H9 (cell line): ENCODE measurements at regions not wholly inside any gene's neighbourhood (a gene's known extent, or its start where the extent isn't known, plus 50 kb on each side); places are given as distances from the start of the nearest gene placed in this dataset.

Experiments used
- DNase-seq: peaks from one replicate; pipeline ENCODE4 v3.0.0-alpha.2; 2017
- H2AFZ ChIP-seq: one replicate; pipeline ENCODE4 v1.6.1; 2013; ENCODE audit warnings: mild to moderate bottlenecking, low read length, control low read depth, moderate library complexity
- H2AK5ac ChIP-seq: 2 replicates; pipeline ENCODE4 v1.6.1; 2013; ENCODE audit warnings: low read length, control low read depth, mixed read lengths; ENCODE audit not compliant: insufficient read length
- H2BK120ac ChIP-seq: one replicate; pipeline ENCODE4 v1.6.1; 2013; ENCODE audit warnings: low read depth, mild to moderate bottlenecking, low read length, control low read depth, inconsistent platforms; ENCODE audit not compliant: poor library complexity, severe bottlenecking
- H2BK12ac ChIP-seq: 2 replicates; pipeline ENCODE4 v1.6.1; 2013; ENCODE audit warnings: low read length, control low read depth, mixed read lengths, low read depth; ENCODE audit not compliant: insufficient read length
- H2BK15ac ChIP-seq: 2 replicates; pipeline ENCODE4 v1.6.1; 2013; ENCODE audit warnings: low read depth, low read length, control low read depth
- H2BK20ac ChIP-seq: one replicate; pipeline ENCODE4 v1.6.1; 2013; ENCODE audit warnings: low read depth, mild to moderate bottlenecking, low read length, control low read depth, inconsistent platforms; ENCODE audit not compliant: poor library complexity, severe bottlenecking
- H2BK5ac ChIP-seq: 2 replicates; pipeline ENCODE4 v1.6.1; 2013; ENCODE audit warnings: low read length, control low read depth, mixed read lengths; ENCODE audit not compliant: insufficient read length
- H3K14ac ChIP-seq: 2 replicates; pipeline ENCODE4 v1.6.1; 2013; ENCODE audit warnings: low read length, control low read depth; ENCODE audit not compliant: insufficient read depth
- H3K18ac ChIP-seq: 2 replicates; pipeline ENCODE4 v1.6.1; 2013; ENCODE audit warnings: low read depth, mild to moderate bottlenecking, mixed read lengths, low read length, control low read depth; ENCODE audit not compliant: insufficient read length
- H3K23ac ChIP-seq: 2 replicates; pipeline ENCODE4 v1.6.1; 2013; ENCODE audit warnings: low read length, control low read depth, mixed read lengths, low read depth; ENCODE audit not compliant: insufficient read length
- H3K23me2 ChIP-seq: 2 replicates; pipeline ENCODE4 v1.6.1; 2013; ENCODE audit warnings: low read depth, mild to moderate bottlenecking, mixed read lengths, low read length, control low read depth; ENCODE audit not compliant: insufficient read length, poor library complexity, severe bottlenecking
- H3K27ac ChIP-seq: 2 replicates; pipeline ENCODE4 v1.5.1; 2013; ENCODE audit warnings: low read length, control low read depth, mixed read lengths, low read depth; ENCODE audit not compliant: insufficient read length
- H3K27me3 ChIP-seq: 2 replicates; pipeline ENCODE4 v1.6.1; 2013; ENCODE audit warnings: low read length, control low read depth, inconsistent platforms; ENCODE audit not compliant: insufficient read depth
- H3K4ac ChIP-seq: 2 replicates; pipeline ENCODE4 v1.6.1; 2013; ENCODE audit warnings: low read depth, mild to moderate bottlenecking, control low read depth, inconsistent platforms, low read length, moderate library complexity
- H3K4me1 ChIP-seq: 2 replicates; pipeline ENCODE4 v1.6.1; 2013; ENCODE audit warnings: low read length, control low read depth, inconsistent platforms; ENCODE audit not compliant: insufficient read depth
- H3K4me2 ChIP-seq: 2 replicates; pipeline ENCODE4 v1.6.1; 2013; ENCODE audit warnings: low read length, control low read depth, mixed read lengths; ENCODE audit not compliant: insufficient read length, insufficient read depth
- H3K56ac ChIP-seq: 2 replicates; pipeline ENCODE4 v1.6.1; 2013; ENCODE audit warnings: low read depth, mild to moderate bottlenecking, mixed read lengths, low read length, control low read depth; ENCODE audit not compliant: insufficient read length
- H3K79me1 ChIP-seq: 2 replicates; pipeline ENCODE4 v1.6.1; 2013; ENCODE audit warnings: low read depth, mild to moderate bottlenecking, moderate library complexity, low read length, control low read depth, inconsistent platforms; ENCODE audit not compliant: insufficient read depth, poor library complexity, severe bottlenecking
- H3K79me2 ChIP-seq: 2 replicates; pipeline ENCODE4 v1.6.1; 2013; ENCODE audit warnings: low read length, control low read depth, inconsistent platforms; ENCODE audit not compliant: insufficient read depth
- H3K9ac ChIP-seq: 2 replicates; pipeline ENCODE4 v1.6.1; 2013; ENCODE audit warnings: low read length, control low read depth, mixed read lengths; ENCODE audit not compliant: insufficient read length; ENCODE audit errors: extremely low read depth
- H3K9me3 ChIP-seq: one replicate; pipeline ENCODE4 v1.6.1; 2013; ENCODE audit warnings: low read depth, low read length, inconsistent platforms; ENCODE audit not compliant: control insufficient read depth
- H3T11ph ChIP-seq: one replicate; pipeline ENCODE4 v1.6.1; 2013; ENCODE audit warnings: mild to moderate bottlenecking, low read length, control low read depth, inconsistent platforms
- H4K20me1 ChIP-seq: one replicate; pipeline ENCODE4 v1.6.1; 2013; ENCODE audit not compliant: control insufficient read depth, insufficient read length, insufficient read depth
- H4K5ac ChIP-seq: 2 replicates; pipeline ENCODE4 v1.6.1; 2013; ENCODE audit warnings: low read depth, mild to moderate bottlenecking, mixed read lengths, low read length, control low read depth; ENCODE audit not compliant: insufficient read length
- H4K8ac ChIP-seq: replicated peaks from 2 replicates; pipeline ENCODE4 v1.6.1; 2013; ENCODE audit warnings: low read length, control low read depth, mixed read lengths, low read depth; ENCODE audit not compliant: insufficient read length
- H4K91ac ChIP-seq: 2 replicates; pipeline ENCODE4 v1.6.1; 2013; ENCODE audit warnings: low read depth, mild to moderate bottlenecking, moderate library complexity, mixed read lengths, low read length, control low read depth; ENCODE audit not compliant: insufficient read length
- H3K27ac Mint-ChIP-seq, 3 experiments: 2 replicates in 2 of 3; 3 replicates in 1 of 3; pipeline ENCODE4 v1.8.0; 2020 to 2021; ENCODE audit warnings: mixed read lengths in 3 of 3, mild to moderate bottlenecking in 1 of 3, moderate library complexity in 1 of 3
- H3K27me3 Mint-ChIP-seq: 2 replicates; pipeline ENCODE4 v1.8.0; 2021; ENCODE audit warnings: low read depth, mild to moderate bottlenecking, moderate library complexity, mixed read lengths
- H3K36me3 Mint-ChIP-seq, 3 experiments: 2 replicates in 2 of 3; 3 replicates in 1 of 3; pipeline ENCODE4 v1.8.0; 2020 to 2021; ENCODE audit warnings: low read depth in 3 of 3, mixed read lengths in 3 of 3; ENCODE audit not compliant: insufficient read depth in 1 of 3
- H3K4me1 Mint-ChIP-seq, 2 experiments: 2 replicates each; pipeline ENCODE4 v1.8.0; 2020; ENCODE audit warnings: mixed read lengths in 2 of 2
- H3K4me3 Mint-ChIP-seq, 2 experiments: 2 replicates in 1 of 2; 3 replicates in 1 of 2; pipeline ENCODE4 v1.8.0; 2020 to 2021; ENCODE audit warnings: mild to moderate bottlenecking in 2 of 2, mixed read lengths in 2 of 2, moderate library complexity in 1 of 2
- H3K9me3 Mint-ChIP-seq, 2 experiments: 2 replicates in 1 of 2; 3 replicates in 1 of 2; pipeline ENCODE4 v1.8.0; 2020; ENCODE audit warnings: mild to moderate bottlenecking in 2 of 2, mixed read lengths in 2 of 2, moderate library complexity in 1 of 2
- WGBS: extraction: QIAGEN DNeasy Blood & Tissue Kit; methylation state at CpG from one replicate; pipeline ENCODE4 v1.1.7; 2013; ENCODE audit warnings: missing lambda C conversion rate, low lambda C conversion rate, mixed read lengths; ENCODE audit not compliant: insufficient read length; ENCODE audit errors: extremely low coverage; 5-methylcytosine and 5-hydroxymethylcytosine counted together
- TF ChIP-seq, protein P1 (sequence below): fragments of 200-600 bp; sonication (generic); conservative IDR thresholded peaks from 3 replicates; pipeline ENCODE4 v1.8.0; 2021; ENCODE audit warnings: antibody characterized with exemption, mild to moderate bottlenecking

DNA sequence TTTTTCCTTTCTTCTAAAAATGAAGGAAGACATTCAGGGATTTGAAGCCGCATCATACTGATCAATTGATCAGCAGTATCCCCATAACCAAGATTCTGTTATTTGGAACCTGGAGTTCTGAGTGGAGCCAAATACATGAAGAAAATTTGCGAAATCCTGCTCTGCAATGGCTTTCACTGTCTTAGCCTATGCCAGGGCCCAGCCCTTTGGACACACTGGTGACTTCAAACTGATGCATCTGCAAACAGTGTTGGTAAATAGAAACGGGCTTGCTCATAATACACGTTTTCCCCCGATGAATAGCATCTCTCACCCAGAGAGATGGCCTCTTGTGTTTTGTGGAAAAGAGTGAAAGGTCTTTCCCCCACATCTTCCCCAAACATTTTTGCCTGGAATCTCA is 87.6 kb upstream of the TOX3 start:
- no peak overlapping the region for H3K9ac ChIP-seq
- H2BK15ac ChIP-seq: no peak overlapping the region
- no peak overlapping the region for H2BK5ac ChIP-seq
- H2AK5ac ChIP-seq: no peak overlapping the region
- H4K5ac ChIP-seq: no peak overlapping the region
- H4K91ac ChIP-seq: no peak overlapping the region
- no peak overlapping the region for H3K4me2 ChIP-seq
- no peak overlapping the region for H2BK12ac ChIP-seq
- no peak overlapping the region for H4K8ac ChIP-seq
- Mint-ChIP-seq H3K4me1 (no peaks in the 10 kb centered on the region), H3K9me3 (peaks cover 8 to 9% of the 10 kb centered on the region in 2 experiments), H3K36me3 (peaks cover 2 to 12% (median 4%) of the 10 kb centered on the region in 3 experiments; a peak in 4 of 7 replicates), H3K27me3 (no peaks in the 10 kb centered on the region), H3K27ac (no peak overlapping the region), H3K4me3 (no peak overlapping the region)
- no peak overlapping the region for H3K23ac ChIP-seq
- H3K9me3 ChIP-seq: no peaks in the 10 kb centered on the region
- no peaks in the 10 kb centered on the region for H3K23me2 ChIP-seq
- WGBS: no CpG with 5 or more reads among the region's 5 CpGs
- no peak overlapping the region for H3K56ac ChIP-seq
- no peak for DNase-seq
- no peaks in the 10 kb centered on the region for H3K4me1 ChIP-seq
- no peak overlapping the region for H3K27ac ChIP-seq
- H4K20me1 ChIP-seq: no peaks in the 10 kb centered on the region
- no peaks in the 10 kb centered on the region for H3K27me3 ChIP-seq
- no peak overlapping the region for H3T11ph ChIP-seq
- no peak overlapping the region for H3K18ac ChIP-seq
- no peak overlapping the region for H3K4ac ChIP-seq
- H2BK120ac ChIP-seq: no peak overlapping the region
- no peaks in the 10 kb centered on the region for H3K79me2 ChIP-seq
- TF ChIP-seq, protein P1, sequence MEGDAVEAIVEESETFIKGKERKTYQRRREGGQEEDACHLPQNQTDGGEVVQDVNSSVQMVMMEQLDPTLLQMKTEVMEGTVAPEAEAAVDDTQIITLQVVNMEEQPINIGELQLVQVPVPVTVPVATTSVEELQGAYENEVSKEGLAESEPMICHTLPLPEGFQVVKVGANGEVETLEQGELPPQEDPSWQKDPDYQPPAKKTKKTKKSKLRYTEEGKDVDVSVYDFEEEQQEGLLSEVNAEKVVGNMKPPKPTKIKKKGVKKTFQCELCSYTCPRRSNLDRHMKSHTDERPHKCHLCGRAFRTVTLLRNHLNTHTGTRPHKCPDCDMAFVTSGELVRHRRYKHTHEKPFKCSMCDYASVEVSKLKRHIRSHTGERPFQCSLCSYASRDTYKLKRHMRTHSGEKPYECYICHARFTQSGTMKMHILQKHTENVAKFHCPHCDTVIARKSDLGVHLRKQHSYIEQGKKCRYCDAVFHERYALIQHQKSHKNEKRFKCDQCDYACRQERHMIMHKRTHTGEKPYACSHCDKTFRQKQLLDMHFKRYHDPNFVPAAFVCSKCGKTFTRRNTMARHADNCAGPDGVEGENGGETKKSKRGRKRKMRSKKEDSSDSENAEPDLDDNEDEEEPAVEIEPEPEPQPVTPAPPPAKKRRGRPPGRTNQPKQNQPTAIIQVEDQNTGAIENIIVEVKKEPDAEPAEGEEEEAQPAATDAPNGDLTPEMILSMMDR: no peak
- H3K79me1 ChIP-seq: no peaks in the 10 kb centered on the region
- H3K14ac ChIP-seq: no peak overlapping the region
- H2AFZ ChIP-seq: no peak overlapping the region
- H2BK20ac ChIP-seq: no peak overlapping the region
